EL (cell line): ENCODE measurements at regions not wholly inside any gene's neighbourhood (a gene's known extent, or its start where the extent isn't known, plus 50 kb on each side); places are given as distances from the start of the nearest gene placed in this dataset.

Experiments
- DNase-seq: peaks from one replicate; pipeline ENCODE4 v3.0.0-alpha.2; 2016

GRCh38 chr9:81387360-81388106 is 301.8 kb downstream of the TLE1 start:
- no peak for DNase-seq

GRCh38 chr9:81384911-81385310 is 304.4 kb downstream of the TLE1 start:
- DNase-seq: no peak

- no peak for DNase-seq
Measured at GRCh38 chr9:81382281-81382680, 307.1 kb downstream of the TLE1 start.

- DNase-seq: no peak
Measured at GRCh38 chr9:81381694-81382093, 307.7 kb downstream of the TLE1 start.

GRCh38 chr9:81380504-81381359 is 308.6 kb downstream of the TLE1 start:
- DNase-seq: no peak

- peak; percentile 61 for DNase-seq
Measured at GRCh38 chr9:81379655-81380054, 309.7 kb downstream of the TLE1 start.

GRCh38 chr9:81377921-81378320 is 311.4 kb downstream of the TLE1 start:
- DNase-seq: no peak

- DNase-seq: no peak
Measured at GRCh38 chr9:81377320-81377719, 312.0 kb downstream of the TLE1 start.

GRCh38 chr9:81375187-81376100 is 313.9 kb downstream of the TLE1 start:
- no peak for DNase-seq

- DNase-seq: no peak
Measured at GRCh38 chr9:81374459-81375186, 314.7 kb downstream of the TLE1 start.

GRCh38 chr9:81373294-81373693 is 316.1 kb downstream of the TLE1 start:
- DNase-seq: no peak

- DNase-seq: no peak
Measured at GRCh38 chr9:81372628-81373191, 316.6 kb downstream of the TLE1 start.

GRCh38 chr9:81371824-81372223 is 317.5 kb downstream of the TLE1 start:
- DNase-seq: no peak

GRCh38 chr9:81370650-81371049 is 318.7 kb downstream of the TLE1 start:
- DNase-seq: no peak

GRCh38 chr9:81370096-81370495 is 319.3 kb downstream of the TLE1 start:
- DNase-seq: no peak

- no peak for DNase-seq
Measured at GRCh38 chr9:81369121-81369520, 320.2 kb downstream of the TLE1 start.

GRCh38 chr9:81363916-81364480 is 325.3 kb downstream of the TLE1 start:
- peak; percentile 20 for DNase-seq

- DNase-seq: no peak
Measured at GRCh38 chr9:81361296-81361695, 328.1 kb downstream of the TLE1 start.

- no peak for DNase-seq
Measured at GRCh38 chr9:81351166-81351565, 338.2 kb downstream of the TLE1 start.

- no peak for DNase-seq
Measured at GRCh38 chr9:81344366-81344765, 345.0 kb downstream of the TLE1 start.

- DNase-seq: no peak
Measured at GRCh38 chr9:81335879-81336421, 353.4 kb downstream of the TLE1 start.
